Prostate gland (tissue), 2 donors: ENCODE measurements at regions not wholly inside any gene's neighbourhood (a gene's known extent, or its start where the extent isn't known, plus 50 kb on each side); places are given as distances from the start of the nearest gene placed in this dataset.

Experiments
- POLR2A ChIP-seq: fragments of 450-650 bp; IDR thresholded peaks from one replicate; pipeline ENCODE4 v1.6.1; 2016; ENCODE audit warnings: antibody characterized with exemption, mild to moderate bottlenecking
- POLR2AphosphoS5 ChIP-seq: sonication (generic); formaldehyde crosslinking; IDR thresholded peaks from one replicate; pipeline ENCODE4 v1.6.1; 2017; ENCODE audit warnings: antibody characterized with exemption
- TF ChIP-seq, protein P1 (sequence below), 4 experiments: fragments of 200-600 bp in 2 of 4; fragments of 450-650 bp in 2 of 4; sonication (generic) in 2 of 4; IDR thresholded peaks; 1 replicate in 3 of 4; 2 replicates in 1 of 4; pipeline ENCODE4 v1.5.1; 2016 to 2019; ENCODE audit warnings: antibody characterized with exemption in 4 of 4, mild to moderate bottlenecking in 2 of 4, moderate library complexity in 2 of 4

DNA sequence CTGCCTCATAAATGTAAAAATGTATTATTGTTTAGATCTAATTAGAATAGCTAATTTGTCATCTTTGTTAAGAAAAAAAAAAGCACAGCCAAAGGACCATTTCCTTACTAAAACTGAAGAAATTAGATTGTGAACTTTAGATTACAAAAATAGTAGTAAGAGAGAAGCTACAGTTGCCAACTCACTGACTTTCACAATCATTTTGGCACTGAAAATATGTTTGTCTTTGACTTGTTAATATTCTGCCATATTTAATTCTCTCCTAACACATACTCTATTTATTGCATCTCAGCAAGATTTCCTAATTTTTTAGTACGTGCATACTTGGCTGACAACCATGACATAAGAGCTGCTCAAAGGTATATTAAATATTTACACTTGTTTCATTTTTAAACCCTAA, 297.1 kb downstream of the TUSC1 start:
- TF ChIP-seq, protein P1, sequence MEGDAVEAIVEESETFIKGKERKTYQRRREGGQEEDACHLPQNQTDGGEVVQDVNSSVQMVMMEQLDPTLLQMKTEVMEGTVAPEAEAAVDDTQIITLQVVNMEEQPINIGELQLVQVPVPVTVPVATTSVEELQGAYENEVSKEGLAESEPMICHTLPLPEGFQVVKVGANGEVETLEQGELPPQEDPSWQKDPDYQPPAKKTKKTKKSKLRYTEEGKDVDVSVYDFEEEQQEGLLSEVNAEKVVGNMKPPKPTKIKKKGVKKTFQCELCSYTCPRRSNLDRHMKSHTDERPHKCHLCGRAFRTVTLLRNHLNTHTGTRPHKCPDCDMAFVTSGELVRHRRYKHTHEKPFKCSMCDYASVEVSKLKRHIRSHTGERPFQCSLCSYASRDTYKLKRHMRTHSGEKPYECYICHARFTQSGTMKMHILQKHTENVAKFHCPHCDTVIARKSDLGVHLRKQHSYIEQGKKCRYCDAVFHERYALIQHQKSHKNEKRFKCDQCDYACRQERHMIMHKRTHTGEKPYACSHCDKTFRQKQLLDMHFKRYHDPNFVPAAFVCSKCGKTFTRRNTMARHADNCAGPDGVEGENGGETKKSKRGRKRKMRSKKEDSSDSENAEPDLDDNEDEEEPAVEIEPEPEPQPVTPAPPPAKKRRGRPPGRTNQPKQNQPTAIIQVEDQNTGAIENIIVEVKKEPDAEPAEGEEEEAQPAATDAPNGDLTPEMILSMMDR (IDR thresholded peaks at IDR 0.05), result no peak
- TF ChIP-seq POLR2A (no peak), POLR2AphosphoS5 (no peak)
